GM10248 (cell line): ENCODE measurements at regions not wholly inside any gene's neighbourhood (a gene's known extent, or its start where the extent isn't known, plus 50 kb on each side); places are given as distances from the start of the nearest gene placed in this dataset.
"Not testable (repeated sequence)": the region's sequence is repeated elsewhere in the genome, so short reads cannot be mapped to it uniquely, and the experiment has no call there.

Source experiments
- CTCF ChIA-PET: fragments of 300-600 bp; sonication (Branson Sonifier 250); formaldehyde crosslinking; extraction: SDS; loops from one replicate; lab custom pipeline; 2021; ENCODE audit warnings: antibody characterized with exemption; lab: Yijun Ruan, JAX
- POLR2A ChIA-PET: fragments of 350-650 bp; sonication (Branson Sonifier 250); formaldehyde crosslinking; extraction: SDS; loops from one replicate; lab custom pipeline; 2020; ENCODE audit warnings: antibody characterized with exemption; lab: Yijun Ruan, JAX
- DNase-seq: peaks from one replicate; pipeline ENCODE4 v3.0.0; 2012; ENCODE audit errors: extremely low spot score
- TF ChIP-seq, protein P1 (sequence below): IDR thresholded peaks from 2 replicates; pipeline ENCODE4 v1.5.1; 2012; ENCODE audit warnings: mild to moderate bottlenecking, low read depth; ENCODE audit errors: extremely low read depth, missing control alignments, control extremely low read depth

DNA sequence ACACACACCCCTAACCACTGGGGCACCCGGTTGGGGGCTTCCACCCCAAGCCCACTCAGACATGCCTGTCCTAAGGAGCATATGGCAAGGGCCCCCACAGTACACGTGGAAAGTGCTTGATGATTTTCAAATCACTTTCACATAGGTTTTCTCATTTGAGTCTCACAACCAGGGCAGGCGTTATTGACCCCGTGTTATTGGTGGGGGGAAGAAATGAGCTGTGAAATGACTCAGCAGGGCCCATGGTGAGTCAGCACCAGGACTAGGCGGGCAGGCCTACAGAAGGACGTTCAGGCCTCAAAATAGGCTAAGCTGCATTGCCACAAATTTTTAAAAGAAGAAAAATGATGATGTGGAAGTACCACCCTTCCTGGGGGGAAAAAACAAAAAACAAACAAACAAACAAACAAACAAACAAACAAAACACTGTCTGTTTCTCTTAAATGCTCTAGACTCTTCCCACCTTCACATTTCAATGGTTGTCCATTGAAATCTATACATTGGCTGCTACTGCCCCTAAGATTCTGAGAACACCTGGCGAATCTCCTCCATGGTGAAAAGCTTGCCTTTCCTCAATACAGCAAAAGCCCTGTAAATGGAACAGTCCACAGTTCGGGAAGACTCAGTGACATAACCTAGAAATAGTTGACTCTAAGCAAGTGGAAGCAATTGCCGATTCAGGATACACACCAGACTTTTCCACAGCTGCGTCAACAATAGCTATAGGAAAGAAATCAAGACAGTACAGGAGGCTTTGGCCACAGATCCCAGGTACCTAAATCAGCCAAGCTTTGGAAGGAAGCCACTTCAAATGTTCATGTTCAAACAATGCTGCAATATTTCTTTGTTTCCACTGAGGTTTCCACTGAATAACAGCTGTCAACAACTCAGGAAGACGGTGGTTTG is 234.7 kb downstream of the TOMM20 start:
- peak; percentile 62 for DNase-seq
- ChIA-PET CTCF (interaction anchor here (0.8 to 2.0 kb wide), 8 partner anchors 9 to 199 kb away, joined by 3 to 5 read pairs (median 3); no protein-coding TSS in a partner anchor), POLR2A (no interaction called here)

DNA sequence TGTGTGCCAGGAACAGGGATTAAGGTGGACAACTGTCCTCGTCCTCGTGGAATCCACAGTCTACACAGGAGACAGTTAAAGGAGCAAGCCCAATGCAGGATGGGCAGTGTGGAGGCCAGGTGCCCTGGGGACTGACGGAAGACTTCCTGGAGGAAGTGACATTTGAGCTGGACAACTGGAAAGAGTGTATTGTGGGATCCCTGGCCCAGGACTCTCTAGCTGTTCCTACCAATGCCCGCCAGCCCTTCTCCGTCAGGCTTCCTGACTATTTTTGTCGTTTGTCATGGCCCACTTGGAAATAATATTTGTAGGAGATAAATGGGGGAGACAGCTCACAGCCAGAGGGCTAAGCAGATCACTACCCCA is 235.3 kb downstream of the TOMM20 start:
- POLR2A ChIA-PET, result no interaction called here
- no peak for DNase-seq
- TF ChIP-seq, protein P1, sequence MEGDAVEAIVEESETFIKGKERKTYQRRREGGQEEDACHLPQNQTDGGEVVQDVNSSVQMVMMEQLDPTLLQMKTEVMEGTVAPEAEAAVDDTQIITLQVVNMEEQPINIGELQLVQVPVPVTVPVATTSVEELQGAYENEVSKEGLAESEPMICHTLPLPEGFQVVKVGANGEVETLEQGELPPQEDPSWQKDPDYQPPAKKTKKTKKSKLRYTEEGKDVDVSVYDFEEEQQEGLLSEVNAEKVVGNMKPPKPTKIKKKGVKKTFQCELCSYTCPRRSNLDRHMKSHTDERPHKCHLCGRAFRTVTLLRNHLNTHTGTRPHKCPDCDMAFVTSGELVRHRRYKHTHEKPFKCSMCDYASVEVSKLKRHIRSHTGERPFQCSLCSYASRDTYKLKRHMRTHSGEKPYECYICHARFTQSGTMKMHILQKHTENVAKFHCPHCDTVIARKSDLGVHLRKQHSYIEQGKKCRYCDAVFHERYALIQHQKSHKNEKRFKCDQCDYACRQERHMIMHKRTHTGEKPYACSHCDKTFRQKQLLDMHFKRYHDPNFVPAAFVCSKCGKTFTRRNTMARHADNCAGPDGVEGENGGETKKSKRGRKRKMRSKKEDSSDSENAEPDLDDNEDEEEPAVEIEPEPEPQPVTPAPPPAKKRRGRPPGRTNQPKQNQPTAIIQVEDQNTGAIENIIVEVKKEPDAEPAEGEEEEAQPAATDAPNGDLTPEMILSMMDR, result no peak
- CTCF ChIA-PET, result interaction anchor here (0.9 to 2.0 kb wide), 5 partner anchors 15 to 200 kb away, joined by 3 to 5 read pairs (median 3); no protein-coding TSS in a partner anchor

More for the DNA sequence above, 234.7 kb downstream of the TOMM20 start:
- TF ChIP-seq, protein P1, result no peak

- no peak for DNase-seq
- TF ChIP-seq, protein P1, result no peak
- ChIA-PET CTCF (interaction anchor here (1.1 to 1.5 kb wide), 3 partner anchors 14 to 18 kb away, joined by 4 to 5 read pairs (median 5); no protein-coding TSS in a partner anchor), POLR2A (no interaction called here)
Measured at GRCh38 chr1:234892642-234893041, 236.0 kb downstream of the TOMM20 start.

DNA sequence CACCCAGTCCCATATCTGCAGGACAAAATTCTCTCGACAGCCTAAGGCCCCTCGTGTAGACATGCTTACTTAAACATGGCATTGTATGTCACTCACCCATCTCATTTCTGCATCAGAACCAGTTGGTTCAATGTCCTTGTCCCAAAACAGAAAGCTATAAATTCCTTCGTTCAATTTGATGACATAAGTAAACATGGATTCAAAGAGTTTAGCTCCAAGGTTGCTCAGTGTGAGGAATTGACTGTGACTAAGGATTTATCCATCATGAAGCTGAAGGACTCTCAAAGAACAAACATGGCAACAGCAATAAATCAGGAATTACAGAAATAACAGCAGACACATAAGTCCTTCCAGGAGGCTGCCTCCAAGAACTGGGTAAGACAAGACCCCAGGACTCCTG is 237.2 kb downstream of the TOMM20 start:
- ChIA-PET POLR2A (no interaction called here), CTCF (interaction anchor here (1.0 to 1.5 kb wide), 3 partner anchors 16 to 19 kb away, joined by 3 to 5 read pairs (median 5); no protein-coding TSS in a partner anchor)
- TF ChIP-seq, protein P1, result no peak

DNA sequence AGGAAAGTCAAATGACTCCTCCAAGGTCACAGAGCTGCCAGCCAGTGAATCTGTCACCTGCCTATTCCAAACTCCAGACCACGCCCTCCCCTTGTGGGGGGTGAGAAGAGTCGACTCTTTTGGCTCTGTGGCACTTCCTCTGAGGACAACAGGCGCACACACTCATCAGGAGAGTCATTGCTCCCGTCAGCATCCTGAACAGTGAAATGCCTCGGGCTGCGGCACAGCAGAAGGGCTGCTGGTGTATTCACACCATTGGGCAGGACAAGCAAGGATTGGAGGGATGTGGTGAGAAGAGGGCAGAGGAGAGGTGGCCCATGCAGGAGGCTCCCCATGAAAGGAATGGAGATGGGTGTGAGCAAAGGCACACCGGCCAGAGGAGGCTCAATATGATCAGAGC is 239.0 kb downstream of the TOMM20 start:
- DNase-seq, result no peak
- CTCF ChIA-PET, result no interaction called here
- POLR2A ChIA-PET, result no interaction called here
- TF ChIP-seq, protein P1, result no peak

More for the DNA sequence above, 237.2 kb downstream of the TOMM20 start:
- DNase-seq, result no peak

- DNase-seq, POLR2A ChIA-PET: not testable (repeated sequence)
- CTCF ChIA-PET, result interaction anchor here (1.0 to 1.3 kb wide), 2 partner anchors 10 to 87 kb away, joined by 3 read pairs; no protein-coding TSS in a partner anchor
Measured at GRCh38 chr1:234888247-234888646, 240.4 kb downstream of the TOMM20 start.
